Thyroid gland (tissue), 4 donors: ENCODE measurements at regions not wholly inside any gene's neighbourhood (a gene's known extent, or its start where the extent isn't known, plus 50 kb on each side); places are given as distances from the start of the nearest gene placed in this dataset.

ENCODE experiments used
- DNase-seq, 2 donors: peaks; one replicate each; pipeline ENCODE4 v3.0.0-alpha.2; 2019
- H3K27ac ChIP-seq, 3 donors: fragments of 200-600 bp; sonication (generic); 1 replicate in 2 of 3; 2 replicates in 1 of 3; pipeline ENCODE4 v1.5.1; 2016 to 2019; ENCODE audit warnings: mild to moderate bottlenecking in 1 of 3, moderate library complexity in 1 of 3
- H3K27me3 ChIP-seq: fragments of 200-600 bp; sonication (generic); one replicate; pipeline ENCODE4 v1.5.1; 2019
- H3K36me3 ChIP-seq, 2 donors: fragments of 200-600 bp; sonication (generic); one replicate each; pipeline ENCODE4 v1.5.1; 2016 to 2019
- H3K4me1 ChIP-seq, 2 donors: fragments of 200-600 bp; sonication (generic); one replicate each; pipeline ENCODE4 v1.5.1; 2017 to 2019
- H3K4me3 ChIP-seq, 3 donors: fragments of 200-600 bp; sonication (generic); replicated peaks in 1 of 3; 1 replicate in 2 of 3; 2 replicates in 1 of 3; pipeline ENCODE4 v1.5.1; 2016; ENCODE audit warnings: mild to moderate bottlenecking in 1 of 3
- H3K9me3 ChIP-seq: fragments of 200-600 bp; sonication (generic); one replicate; pipeline ENCODE4 v1.5.1; 2017
- POLR2A ChIP-seq, 2 donors: fragments of 450-650 bp; IDR thresholded peaks; one replicate each; pipeline ENCODE4 v1.6.1; 2017; ENCODE audit warnings: antibody characterized with exemption in 2 of 2, mild to moderate bottlenecking in 2 of 2, moderate library complexity in 1 of 2
- WGBS, 2 donors: methylation state at CpG; one replicate each; pipeline ENCODE4 v1.1.5; 2017; 5-methylcytosine and 5-hydroxymethylcytosine counted together
- intact Hi-C: fragments of 100-400 bp; cut with DNase I; formaldehyde crosslinking; loops from one replicate; pipeline ENCODE4 v1.15.1; 2023
- TF ChIP-seq, protein P1 (sequence below), 6 experiments: fragments of 200-600 bp in 3 of 6; fragments of 450-650 bp in 3 of 6; sonication (generic) in 3 of 6; IDR thresholded peaks; one replicate each; pipeline ENCODE4 v1.5.1; 2016 to 2019; ENCODE audit warnings: antibody characterized with exemption in 6 of 6, mild to moderate bottlenecking in 2 of 6, inconsistent platforms in 1 of 6, moderate library complexity in 1 of 6

GRCh38 chr2:6011921-6012320 is 319.7 kb downstream of the SOX11 start:
- H3K9me3 ChIP-seq = no peaks in the 10 kb centered on the region
- H3K27ac ChIP-seq = no peak overlapping the region
- no peak for TF ChIP-seq POLR2A (IDR thresholded peaks at IDR 0.05)
- TF ChIP-seq, protein P1, sequence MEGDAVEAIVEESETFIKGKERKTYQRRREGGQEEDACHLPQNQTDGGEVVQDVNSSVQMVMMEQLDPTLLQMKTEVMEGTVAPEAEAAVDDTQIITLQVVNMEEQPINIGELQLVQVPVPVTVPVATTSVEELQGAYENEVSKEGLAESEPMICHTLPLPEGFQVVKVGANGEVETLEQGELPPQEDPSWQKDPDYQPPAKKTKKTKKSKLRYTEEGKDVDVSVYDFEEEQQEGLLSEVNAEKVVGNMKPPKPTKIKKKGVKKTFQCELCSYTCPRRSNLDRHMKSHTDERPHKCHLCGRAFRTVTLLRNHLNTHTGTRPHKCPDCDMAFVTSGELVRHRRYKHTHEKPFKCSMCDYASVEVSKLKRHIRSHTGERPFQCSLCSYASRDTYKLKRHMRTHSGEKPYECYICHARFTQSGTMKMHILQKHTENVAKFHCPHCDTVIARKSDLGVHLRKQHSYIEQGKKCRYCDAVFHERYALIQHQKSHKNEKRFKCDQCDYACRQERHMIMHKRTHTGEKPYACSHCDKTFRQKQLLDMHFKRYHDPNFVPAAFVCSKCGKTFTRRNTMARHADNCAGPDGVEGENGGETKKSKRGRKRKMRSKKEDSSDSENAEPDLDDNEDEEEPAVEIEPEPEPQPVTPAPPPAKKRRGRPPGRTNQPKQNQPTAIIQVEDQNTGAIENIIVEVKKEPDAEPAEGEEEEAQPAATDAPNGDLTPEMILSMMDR (IDR thresholded peaks at IDR 0.05) = no peak
- H3K27me3 ChIP-seq = no peaks in the 10 kb centered on the region
- no peaks in the 10 kb centered on the region for H3K4me1 ChIP-seq
- no peak overlapping the region for H3K4me3 ChIP-seq
- DNase-seq = no peak
- WGBS, 2 donors = 67 to 68% methylated on average over 4 of the region's 4 CpGs
- no peaks in the 10 kb centered on the region for H3K36me3 ChIP-seq
- intact Hi-C loops = no loop called here

DNA sequence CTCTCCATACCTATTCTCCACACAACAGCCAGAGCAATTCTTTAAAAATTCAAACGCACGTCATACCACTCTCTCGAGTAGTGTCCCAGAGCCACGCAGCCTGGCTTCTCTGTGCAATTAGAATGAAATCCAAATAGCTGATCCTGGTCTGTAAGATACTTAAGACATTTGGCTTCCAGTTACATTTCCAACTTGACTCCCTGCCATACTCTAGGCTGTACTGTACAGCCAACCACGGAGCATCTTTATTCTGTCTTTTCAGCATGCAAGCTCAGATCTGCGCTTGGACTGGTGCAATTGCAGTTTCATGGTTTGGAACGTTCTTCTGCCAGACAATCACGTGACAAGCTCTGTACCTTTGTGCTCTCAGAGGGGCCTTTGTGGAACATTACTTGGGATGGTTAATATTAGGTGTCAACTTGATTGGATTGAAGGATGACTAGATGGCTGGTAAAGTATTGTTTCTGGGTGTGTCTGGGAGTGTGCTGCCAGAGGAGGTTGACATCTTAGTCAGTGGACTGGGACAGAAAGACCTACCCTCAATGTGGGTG is 325.6 kb downstream of the SOX11 start:
- TF ChIP-seq, protein P1 (IDR thresholded peaks at IDR 0.05) = no peak
- TF ChIP-seq POLR2A (IDR thresholded peaks at IDR 0.05) = no peak
- no peaks in the 10 kb centered on the region for H3K36me3 ChIP-seq
- H3K27ac ChIP-seq = no peak overlapping the region
- intact Hi-C loops = no loop called here
- no peak overlapping the region for H3K4me3 ChIP-seq
- no peak for DNase-seq
- H3K4me1 ChIP-seq = no peaks in the 10 kb centered on the region
- WGBS, 2 donors = 84 to 85% methylated on average over 8 of the region's 8 CpGs
- H3K27me3 ChIP-seq = no peaks in the 10 kb centered on the region
- H3K9me3 ChIP-seq = no peaks in the 10 kb centered on the region

- Histone ChIP-seq H3K4me3 (no peak overlapping the region), H3K9me3 (no peaks in the 10 kb centered on the region), H3K27me3 (no peaks in the 10 kb centered on the region), H3K27ac (no peak overlapping the region), H3K4me1 (no peaks in the 10 kb centered on the region), H3K36me3 (no peaks in the 10 kb centered on the region)
- 98 to 99% methylated on average over 2 of the region's 2 CpGs for WGBS, 2 donors
- DNase-seq = no peak
- intact Hi-C loops = no loop called here
- no peak for TF ChIP-seq POLR2A (IDR thresholded peaks at IDR 0.05)
- TF ChIP-seq, protein P1 (IDR thresholded peaks at IDR 0.05) = no peak
Measured at GRCh38 chr2:6024229-6024628, 332.0 kb downstream of the SOX11 start.

DNA sequence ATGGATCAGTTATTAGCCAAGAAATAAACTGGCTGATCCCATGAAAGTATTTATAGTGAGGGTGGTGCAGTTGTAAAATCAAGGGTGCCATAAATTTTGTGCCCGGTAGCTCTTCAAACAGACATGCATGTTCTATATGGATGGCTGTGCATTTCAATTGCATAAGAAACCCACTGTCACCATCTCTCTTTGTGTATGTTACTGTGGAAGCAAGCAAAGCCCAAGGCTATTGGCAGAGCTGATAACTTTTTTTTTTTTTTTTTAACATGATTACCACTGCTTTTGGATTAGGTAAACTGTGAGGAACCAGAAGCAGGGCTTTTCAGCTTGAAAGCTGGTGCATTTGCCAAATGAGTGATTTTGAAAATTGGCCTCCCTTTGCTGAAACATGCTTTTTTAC is 332.6 kb downstream of the SOX11 start:
- TF ChIP-seq, protein P1 (IDR thresholded peaks at IDR 0.05) = no peak
- TF ChIP-seq POLR2A (IDR thresholded peaks at IDR 0.05) = no peak

DNA sequence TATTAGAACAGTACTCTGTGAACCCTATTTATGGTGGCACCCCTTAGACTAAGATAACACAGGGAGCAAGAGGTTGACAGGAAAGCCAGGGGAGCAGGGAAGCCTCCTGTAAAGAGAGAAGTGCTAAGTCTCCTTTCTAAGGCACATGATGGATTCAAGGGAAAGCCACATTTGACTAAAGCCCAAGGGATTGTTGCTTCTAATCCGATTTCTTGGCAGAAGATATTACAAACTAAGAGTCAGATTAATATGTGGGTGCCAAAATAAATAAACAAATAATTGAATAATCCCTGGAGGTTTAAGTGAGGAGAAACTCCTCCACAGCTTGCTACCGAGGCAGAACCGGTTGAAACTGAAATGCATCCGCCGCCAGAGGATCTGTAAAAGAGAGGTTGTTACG is 333.2 kb downstream of the SOX11 start:
- TF ChIP-seq POLR2A (IDR thresholded peaks at IDR 0.05) = no peak
- TF ChIP-seq, protein P1 (IDR thresholded peaks at IDR 0.05) = no peak
- Histone ChIP-seq H3K36me3 (no peaks in the 10 kb centered on the region), H3K27ac (no peak overlapping the region), H3K4me3 (no peak overlapping the region), H3K9me3 (no peaks in the 10 kb centered on the region), H3K27me3 (no peaks in the 10 kb centered on the region), H3K4me1 (no peaks in the 10 kb centered on the region)
- intact Hi-C loops = no loop called here
- WGBS, 2 donors = 80 to 85% methylated on average over 6 of the region's 6 CpGs
- no peak for DNase-seq

More for the DNA sequence above, 332.6 kb downstream of the SOX11 start:
- WGBS, 2 donors = 93 to 100% methylated on average over 1 of the region's 1 CpG
- intact Hi-C loops = no loop called here
- Histone ChIP-seq H3K4me3 (no peak overlapping the region), H3K27ac (no peak overlapping the region), H3K4me1 (no peaks in the 10 kb centered on the region), H3K27me3 (no peaks in the 10 kb centered on the region), H3K36me3 (no peaks in the 10 kb centered on the region), H3K9me3 (no peaks in the 10 kb centered on the region)
- DNase-seq = no peak
